PFSK-1 (cell line): ENCODE measurements at regions not wholly inside any gene's neighbourhood (a gene's known extent, or its start where the extent isn't known, plus 50 kb on each side); places are given as distances from the start of the nearest gene placed in this dataset.

ENCODE experiments used
- FOXP2 ChIP-seq: optimal IDR thresholded peaks from 2 replicates; pipeline ENCODE3; 2011; ENCODE audit warnings: borderline replicate concordance, control low read depth, inconsistent platforms; ENCODE audit not compliant: insufficient read depth; ENCODE audit errors: extremely low read length, extremely low read depth
- POLR2AphosphoS5 ChIP-seq: IDR thresholded peaks from 2 replicates; pipeline ENCODE4 v1.6.1; 2012; ENCODE audit warnings: low read depth, mild to moderate bottlenecking, control low read depth, low read length, moderate library complexity
- SIN3A ChIP-seq: IDR thresholded peaks from 2 replicates; pipeline ENCODE4 v1.6.1; 2012; ENCODE audit warnings: mild to moderate bottlenecking, low read length, moderate library complexity, borderline replicate concordance; ENCODE audit not compliant: insufficient read depth
- TAF1 ChIP-seq: IDR thresholded peaks from 2 replicates; pipeline ENCODE4 v1.6.1; 2012; ENCODE audit warnings: low read length, control low read depth, borderline replicate concordance; ENCODE audit not compliant: insufficient read depth
- TF ChIP-seq, protein P1 (sequence below), 2 experiments: IDR thresholded peaks; 2 replicates each; pipeline versions ENCODE4 v1.6.1 to v1.8.0; 2011 to 2012; ENCODE audit warnings: low read depth in 2 of 2, low read length in 2 of 2, control low read depth in 1 of 2, inconsistent platforms in 1 of 2, mild to moderate bottlenecking in 1 of 2, moderate library complexity in 1 of 2; ENCODE audit not compliant: insufficient read depth in 1 of 2

DNA sequence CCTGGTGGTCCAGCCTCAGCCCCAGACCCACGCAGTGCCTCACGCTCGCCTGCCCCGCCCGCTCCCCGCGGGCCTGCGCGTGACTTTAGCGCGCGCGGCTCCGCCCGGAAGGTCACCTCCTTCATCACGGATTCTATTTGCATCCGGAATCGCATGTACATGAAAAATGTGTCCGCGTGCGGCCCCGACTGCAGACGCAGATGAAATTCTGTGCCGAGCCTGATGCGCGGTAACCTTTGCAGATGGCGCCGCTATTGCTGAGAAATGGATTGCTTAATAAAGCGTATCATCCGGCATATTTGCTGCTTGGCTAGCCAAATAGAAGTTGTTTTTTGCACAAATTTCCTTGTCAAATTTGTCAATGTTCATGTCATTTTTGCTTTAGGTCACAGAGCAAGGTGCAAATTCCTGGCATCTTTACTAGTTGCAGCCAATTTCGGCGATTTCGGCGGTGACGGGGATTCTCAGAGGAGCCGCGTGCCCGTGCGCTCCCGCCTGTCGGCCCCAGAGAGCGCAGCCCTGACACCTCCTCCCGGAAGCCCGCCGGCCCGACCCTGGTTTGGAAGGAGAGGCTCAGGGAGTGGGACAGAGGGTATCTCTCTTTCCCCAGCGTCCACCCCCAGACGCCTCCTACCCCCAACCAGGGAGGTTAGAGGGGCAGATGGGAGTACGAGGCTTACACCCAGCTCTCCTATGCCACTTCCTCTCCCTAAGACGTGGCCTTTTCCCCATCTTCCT, 85.9 kb upstream of the PAX2 start:
- TF ChIP-seq POLR2AphosphoS5 = no peak
- TF ChIP-seq TAF1 = no peak
- no peak for TF ChIP-seq SIN3A
- TF ChIP-seq, protein P1, sequence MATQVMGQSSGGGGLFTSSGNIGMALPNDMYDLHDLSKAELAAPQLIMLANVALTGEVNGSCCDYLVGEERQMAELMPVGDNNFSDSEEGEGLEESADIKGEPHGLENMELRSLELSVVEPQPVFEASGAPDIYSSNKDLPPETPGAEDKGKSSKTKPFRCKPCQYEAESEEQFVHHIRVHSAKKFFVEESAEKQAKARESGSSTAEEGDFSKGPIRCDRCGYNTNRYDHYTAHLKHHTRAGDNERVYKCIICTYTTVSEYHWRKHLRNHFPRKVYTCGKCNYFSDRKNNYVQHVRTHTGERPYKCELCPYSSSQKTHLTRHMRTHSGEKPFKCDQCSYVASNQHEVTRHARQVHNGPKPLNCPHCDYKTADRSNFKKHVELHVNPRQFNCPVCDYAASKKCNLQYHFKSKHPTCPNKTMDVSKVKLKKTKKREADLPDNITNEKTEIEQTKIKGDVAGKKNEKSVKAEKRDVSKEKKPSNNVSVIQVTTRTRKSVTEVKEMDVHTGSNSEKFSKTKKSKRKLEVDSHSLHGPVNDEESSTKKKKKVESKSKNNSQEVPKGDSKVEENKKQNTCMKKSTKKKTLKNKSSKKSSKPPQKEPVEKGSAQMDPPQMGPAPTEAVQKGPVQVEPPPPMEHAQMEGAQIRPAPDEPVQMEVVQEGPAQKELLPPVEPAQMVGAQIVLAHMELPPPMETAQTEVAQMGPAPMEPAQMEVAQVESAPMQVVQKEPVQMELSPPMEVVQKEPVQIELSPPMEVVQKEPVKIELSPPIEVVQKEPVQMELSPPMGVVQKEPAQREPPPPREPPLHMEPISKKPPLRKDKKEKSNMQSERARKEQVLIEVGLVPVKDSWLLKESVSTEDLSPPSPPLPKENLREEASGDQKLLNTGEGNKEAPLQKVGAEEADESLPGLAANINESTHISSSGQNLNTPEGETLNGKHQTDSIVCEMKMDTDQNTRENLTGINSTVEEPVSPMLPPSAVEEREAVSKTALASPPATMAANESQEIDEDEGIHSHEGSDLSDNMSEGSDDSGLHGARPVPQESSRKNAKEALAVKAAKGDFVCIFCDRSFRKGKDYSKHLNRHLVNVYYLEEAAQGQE (IDR thresholded peaks at IDR 0.05; ENCODE audit: insufficient read depth in 1 of 2, low read depth in 2 of 2, low read length in 2 of 2) = no peak
- no peak for TF ChIP-seq FOXP2
